OCI-LY7 (cell line): ENCODE measurements at regions not wholly inside any gene's neighbourhood (a gene's known extent, or its start where the extent isn't known, plus 50 kb on each side); places are given as distances from the start of the nearest gene placed in this dataset.

Source experiments
- CTCF ChIP-seq: fragments of 200-600 bp; sonication (generic); conservative IDR thresholded peaks from 2 replicates; pipeline ENCODE4 v1.5.1; 2014; ENCODE audit warnings: mild to moderate bottlenecking, antibody characterized with exemption, low read length, moderate library complexity, mixed read lengths
- EZH2phosphoT487 ChIP-seq: fragments of 200-600 bp; sonication (generic); IDR thresholded peaks from 2 replicates; pipeline ENCODE4 v1.6.1; 2018; ENCODE audit warnings: low read depth, borderline replicate concordance, mild to moderate bottlenecking, mixed run types, antibody characterized with exemption, low read length, moderate library complexity, mixed read lengths

GRCh38 chr6:130593200-130593599 is 227.4 kb downstream of the TMEM200A start:
- no peak for TF ChIP-seq CTCF
- TF ChIP-seq EZH2phosphoT487, result no peak
